Astrocyte of the hippocampus (primary cell): ENCODE measurements at regions not wholly inside any gene's neighbourhood (a gene's known extent, or its start where the extent isn't known, plus 50 kb on each side); places are given as distances from the start of the nearest gene placed in this dataset.

Experiments
- DNase-seq: peaks from one replicate; pipeline ENCODE4 v3.0.0; 2011; ENCODE audit warnings: low read depth, low spot score

DNA sequence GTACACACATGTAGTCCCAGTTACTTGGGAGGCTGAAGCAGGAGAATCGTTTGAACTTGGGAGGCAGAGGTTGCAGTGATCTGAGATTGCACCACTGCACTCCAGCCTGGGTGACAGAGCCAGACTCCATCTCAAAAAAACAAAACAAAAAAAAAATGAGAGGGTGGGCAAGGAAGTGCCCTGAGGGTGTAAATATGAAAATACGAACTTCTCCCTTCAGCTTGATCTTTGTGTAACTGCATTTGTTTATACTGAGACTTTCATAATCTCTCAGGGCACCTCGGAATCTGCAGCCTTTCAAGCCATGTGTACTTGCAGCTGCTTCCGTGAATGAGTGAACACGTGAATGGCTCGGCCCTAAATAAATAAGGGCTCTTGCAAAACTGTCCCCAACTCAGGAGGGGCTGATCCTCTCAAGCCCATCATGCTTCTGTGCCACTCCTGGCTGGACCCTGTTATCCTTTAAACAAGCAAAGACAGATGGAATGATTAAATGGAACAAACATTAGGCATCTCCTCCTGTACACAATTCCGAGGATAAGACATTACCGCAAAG lies 96.8 kb downstream of the BOD1L2 start:
- DNase-seq = no peak

DNA sequence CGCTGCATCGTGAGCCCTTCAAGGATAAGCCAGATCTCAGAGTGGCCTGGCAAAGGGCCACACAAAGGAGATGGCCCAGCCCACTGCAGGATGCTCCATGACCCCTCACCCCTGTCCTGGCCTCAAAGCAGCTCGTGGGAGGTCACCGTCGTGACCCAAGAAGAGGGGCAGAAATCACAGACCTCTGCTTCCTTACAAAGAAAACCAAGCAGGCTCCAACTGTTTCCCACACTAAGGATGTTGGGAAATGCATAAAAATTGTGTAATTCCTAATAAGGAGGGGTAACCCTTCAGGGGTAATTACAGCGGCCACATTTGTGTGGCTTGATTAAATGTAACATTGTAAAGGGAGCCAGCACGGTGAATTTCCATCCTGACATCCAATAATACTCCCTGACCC lies 102.3 kb downstream of the BOD1L2 start:
- DNase-seq = no peak

DNA sequence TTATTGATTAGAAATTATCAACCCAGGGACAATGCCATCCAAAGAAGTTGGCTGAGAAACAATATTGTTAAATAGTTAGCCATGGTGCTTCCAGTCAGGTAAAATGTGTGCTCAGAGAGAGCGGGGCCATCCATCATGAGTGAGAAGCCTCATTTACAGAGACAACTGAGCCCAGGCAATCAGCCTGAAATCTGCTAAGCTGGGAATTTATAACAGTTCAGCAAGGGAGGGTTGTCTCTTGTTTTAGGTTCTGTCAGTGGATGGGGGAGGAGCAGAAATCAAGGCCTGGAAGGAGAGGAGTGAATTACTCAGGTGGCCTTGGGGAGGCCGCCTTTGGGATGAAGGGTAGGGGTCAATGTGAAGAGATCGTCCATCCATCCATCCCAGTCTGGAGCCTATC lies 102.5 kb upstream of the ST8SIA3 start:
- DNase-seq = no peak

DNA sequence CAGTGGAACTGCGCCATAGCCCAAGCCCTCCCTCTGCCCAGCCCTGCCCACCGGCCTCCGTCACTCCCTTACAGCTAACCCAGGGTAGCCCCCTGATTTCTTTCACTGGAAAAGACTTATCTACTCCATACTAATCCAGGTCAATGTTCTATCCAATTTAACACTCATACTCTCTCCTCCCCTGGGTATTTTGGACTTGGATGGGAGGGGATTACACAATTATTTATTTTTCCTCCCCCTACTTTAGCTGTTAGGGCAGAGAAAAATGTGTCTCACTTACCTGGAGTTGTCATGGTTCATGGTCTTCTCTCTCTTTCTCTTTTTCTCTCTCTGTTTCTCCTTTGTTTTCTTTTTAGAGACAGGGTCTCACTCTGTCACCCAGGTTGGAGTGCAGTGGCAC lies 100.6 kb upstream of the ST8SIA3 start:
- DNase-seq = no peak

DNA sequence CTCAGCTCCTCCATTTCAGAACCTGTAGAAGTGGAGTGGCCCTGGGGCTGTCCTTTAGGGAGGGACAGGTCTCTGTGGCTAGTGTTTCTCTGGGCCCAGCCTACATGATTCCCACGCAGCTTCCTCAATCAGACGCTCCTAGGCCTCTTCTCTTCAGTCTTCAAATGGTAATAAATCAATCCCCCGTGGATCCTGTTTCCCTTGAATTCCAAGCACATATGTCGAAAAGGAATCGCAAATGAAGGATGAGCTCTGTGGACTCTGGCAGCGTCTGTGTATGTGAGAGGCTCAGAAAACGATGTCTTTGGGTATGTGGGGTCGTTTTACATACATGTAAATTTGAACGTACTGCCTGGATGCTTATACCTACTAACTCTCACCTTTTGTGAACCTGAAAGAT lies 98.5 kb upstream of the ST8SIA3 start:
- DNase-seq = no peak

DNA sequence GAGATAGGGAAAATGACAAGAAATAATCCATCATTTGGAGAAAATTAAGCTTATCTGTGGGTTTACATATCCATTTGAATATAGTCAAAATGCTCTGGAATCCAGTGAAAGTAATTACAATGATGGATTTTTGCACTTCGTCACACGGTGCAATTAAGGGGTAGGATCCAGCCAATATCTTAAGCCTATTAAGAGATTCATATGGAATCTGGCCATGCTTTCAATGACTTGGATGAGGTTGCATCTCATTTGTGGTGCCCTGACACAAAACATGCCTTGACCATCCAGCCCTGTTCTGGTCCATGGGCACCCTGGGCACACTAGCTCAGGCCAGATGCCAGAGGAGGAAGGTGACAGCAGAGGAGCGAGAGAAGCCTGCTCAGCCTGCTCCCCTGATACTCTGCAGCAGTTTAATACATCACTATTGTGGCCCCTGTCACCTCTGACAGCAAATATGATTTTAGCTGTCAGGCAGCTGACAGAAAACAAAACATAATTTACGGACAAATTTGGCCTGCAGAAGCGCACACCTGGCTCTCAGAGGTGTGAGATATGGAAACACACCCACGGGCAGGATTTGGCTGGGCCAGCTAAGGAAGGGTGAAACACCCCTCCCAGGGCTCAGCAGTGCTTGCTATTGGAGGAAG lies 94.1 kb upstream of the ST8SIA3 start:
- no peak for DNase-seq

DNA sequence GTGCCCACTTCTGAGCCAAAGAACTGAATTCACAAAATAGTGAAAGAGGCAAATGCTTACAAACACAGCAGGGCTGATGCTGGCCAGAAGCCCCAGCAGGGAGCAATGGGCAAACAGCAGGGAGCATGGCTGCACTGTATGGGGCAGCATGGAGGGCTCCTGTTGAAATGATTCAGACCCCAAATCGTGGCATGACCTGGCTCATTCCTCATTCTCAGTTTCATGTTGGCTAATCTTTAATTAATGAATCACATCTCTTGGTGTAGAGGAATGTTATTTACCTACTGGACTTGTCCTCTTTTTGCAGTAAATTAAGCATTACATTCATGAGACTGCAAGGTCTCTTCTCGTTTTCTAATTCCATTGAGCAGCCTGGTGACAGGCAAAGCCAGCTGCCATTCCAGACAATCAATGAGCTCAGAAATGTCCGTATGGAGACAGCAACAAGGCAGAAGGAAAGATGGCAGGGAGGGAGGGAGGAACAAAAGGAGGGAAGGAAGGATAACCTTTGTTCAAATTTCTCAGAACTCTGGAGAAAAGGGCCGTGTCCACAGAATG lies 84.9 kb upstream of the ST8SIA3 start:
- DNase-seq = no peak

DNA sequence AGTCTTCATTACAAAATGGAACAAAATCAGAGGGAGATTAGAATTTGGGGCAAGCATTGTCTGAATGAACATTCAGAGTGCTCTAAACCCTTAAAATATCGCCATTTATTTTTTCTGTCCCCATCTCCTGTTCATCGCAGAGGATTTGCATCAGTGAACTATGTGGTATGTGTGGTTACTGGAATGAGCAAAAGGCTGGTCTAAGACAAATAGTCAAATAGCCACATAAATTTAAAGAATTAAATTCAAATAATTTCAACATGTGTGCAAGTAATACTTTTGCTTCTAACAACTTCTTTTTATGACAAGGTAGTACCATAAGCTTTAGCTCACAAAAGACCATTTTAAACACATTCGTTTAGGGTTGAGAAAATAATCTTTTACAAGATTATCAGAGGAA lies 82.6 kb upstream of the ST8SIA3 start:
- no peak for DNase-seq

DNA sequence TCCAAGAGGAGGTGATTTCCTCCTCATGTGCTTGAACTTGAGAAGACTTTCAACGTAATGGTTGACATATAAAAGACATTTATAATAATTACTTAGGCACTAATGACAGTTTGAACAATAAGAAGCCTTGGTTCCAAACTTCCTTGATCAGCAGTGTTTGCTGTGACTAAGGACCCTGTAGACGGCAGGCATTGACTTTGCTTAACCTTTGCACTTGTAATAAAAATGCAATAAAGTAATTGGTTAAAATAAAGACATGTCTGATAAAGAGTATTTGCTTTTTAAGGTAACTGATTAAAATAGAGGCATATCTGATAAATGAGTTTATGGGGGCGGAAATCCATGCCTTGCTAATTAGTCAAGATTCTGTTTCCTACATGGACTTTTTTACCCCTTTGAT lies 82.2 kb upstream of the ST8SIA3 start:
- DNase-seq = no peak

DNA sequence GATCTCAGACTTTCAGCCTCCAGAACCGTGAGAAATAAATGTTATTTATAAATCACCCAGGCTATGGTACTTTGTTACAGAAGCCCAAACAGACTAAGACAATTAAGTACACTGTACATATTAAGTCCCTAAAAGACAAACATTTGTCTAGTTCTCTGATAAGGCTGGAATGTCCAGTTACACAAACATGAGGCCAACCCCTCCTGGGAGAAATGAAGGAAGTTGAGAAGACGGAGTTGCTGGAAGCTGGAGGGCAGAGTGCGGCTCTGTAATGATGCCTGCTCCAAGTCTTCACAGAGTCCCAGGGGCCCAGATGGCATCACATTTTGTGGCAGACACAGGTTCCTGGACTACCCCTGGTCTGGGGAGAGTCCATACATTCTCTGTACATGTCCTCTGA lies 79.2 kb upstream of the ST8SIA3 start:
- DNase-seq = no peak

DNA sequence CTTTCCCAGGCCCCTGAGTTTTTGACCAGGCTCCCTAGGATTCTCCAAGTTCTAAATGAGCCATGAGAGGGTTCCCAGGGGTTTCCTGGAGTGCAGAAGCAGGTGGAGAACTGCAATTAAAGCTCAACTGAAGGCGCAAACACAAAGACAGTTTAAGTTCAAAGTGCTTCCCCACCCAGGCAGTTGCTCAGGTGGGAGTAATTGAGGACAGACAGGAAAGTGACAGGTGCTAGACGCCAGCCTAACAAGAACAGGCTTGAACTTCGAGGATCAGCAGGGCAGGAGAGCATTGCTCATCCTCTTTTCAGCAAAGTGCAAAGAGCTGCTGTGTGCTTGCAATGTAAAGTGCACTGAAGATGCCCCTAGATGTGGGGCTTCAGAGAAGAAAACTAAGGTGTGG lies 77.2 kb upstream of the ST8SIA3 start:
- no peak for DNase-seq

DNA sequence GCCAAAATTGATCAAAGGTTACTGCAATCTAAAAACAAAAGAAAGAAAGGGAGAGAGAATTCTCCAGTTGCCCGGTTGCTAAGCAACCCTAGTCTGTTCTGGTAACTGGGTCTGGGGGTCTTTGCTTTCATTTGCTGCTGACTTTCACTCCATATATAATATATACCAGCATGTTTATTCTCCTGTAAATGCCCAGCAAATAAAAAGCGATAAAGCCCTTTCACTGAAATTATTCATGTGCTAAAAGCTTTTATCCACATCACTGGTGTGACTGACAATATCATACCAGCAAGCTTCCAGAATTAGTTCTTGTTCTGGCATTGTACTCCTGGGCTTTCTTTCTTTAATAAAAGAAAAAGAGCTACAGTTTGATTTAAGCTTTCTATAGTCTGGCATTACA lies 75.5 kb upstream of the ST8SIA3 start:
- no peak for DNase-seq

DNA sequence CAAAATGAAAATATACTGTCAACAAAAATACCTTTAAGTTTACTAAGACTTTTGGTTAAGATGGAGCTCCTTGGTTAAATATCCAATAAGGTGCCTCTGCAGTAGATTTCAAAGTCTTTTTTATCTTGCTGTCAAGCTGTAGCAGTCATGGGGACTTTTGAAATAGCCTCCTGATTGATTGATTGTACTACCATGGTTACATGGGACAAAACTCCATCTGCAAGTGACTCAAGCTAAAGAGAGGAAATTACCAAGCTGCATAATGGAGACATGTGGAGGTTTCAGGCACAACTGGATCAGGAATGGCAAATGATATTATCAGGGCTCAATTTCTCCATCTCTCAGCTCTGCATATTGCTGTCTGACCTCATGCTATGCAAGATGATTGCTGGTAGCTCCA lies 73.4 kb upstream of the ST8SIA3 start:
- no peak for DNase-seq

DNA sequence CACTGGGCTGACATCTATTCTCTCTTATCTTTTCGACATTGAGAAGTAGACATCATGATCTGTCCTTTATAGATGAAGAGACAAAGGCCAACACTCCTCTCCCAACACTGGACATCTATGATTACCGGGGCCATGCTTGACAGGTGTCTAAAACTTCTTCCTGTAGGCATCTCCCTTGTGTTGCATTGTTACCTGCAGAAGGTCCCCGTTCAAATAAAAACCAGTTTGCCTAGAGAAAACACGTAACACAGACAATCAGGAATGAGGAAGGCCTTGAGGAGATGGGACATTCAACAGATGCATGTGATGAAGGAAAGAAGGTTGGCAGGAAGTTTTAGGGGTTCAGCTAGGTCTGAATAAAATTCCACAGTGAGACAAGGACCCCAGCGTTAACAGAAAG lies 70.8 kb upstream of the ST8SIA3 start:
- DNase-seq = no peak

DNA sequence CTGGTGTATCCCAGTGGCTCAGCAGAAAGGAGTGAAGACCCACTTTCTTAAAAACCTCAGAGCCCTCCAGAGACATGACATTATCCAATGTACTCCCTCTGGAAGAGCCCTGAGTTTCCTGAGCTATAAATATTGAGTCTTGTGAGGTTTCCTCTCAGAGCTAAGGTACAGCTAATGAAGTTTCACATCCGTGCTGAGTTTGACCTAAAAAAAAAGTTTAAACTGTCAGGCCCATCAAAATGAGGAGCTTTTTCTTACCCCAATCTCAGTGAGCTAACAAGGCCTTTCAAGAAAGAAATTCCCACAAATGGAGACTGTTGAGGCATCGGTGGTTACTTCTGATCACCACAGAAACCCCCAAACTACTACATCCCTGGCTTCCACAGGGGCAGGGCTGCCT lies 65.4 kb upstream of the ST8SIA3 start:
- no peak for DNase-seq

DNA sequence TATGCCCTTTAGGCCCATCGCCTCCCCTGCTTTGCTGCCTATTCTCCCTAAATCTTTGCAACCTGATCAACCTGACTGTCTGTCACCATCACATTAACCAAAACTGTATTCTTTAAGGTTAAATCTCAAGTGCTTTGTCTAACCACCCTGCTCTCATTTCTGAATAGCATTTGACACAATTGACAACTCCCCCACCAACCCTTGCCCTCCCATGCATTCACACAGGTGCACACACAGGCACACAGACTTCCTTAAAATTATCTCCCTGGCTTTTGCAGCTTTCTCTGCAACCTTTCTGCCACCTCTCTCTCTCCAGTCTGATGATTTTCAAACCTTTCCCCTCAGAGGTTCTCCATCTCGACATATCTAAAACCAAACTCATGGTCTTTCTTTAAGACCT lies 64.6 kb upstream of the ST8SIA3 start:
- no peak for DNase-seq

DNA sequence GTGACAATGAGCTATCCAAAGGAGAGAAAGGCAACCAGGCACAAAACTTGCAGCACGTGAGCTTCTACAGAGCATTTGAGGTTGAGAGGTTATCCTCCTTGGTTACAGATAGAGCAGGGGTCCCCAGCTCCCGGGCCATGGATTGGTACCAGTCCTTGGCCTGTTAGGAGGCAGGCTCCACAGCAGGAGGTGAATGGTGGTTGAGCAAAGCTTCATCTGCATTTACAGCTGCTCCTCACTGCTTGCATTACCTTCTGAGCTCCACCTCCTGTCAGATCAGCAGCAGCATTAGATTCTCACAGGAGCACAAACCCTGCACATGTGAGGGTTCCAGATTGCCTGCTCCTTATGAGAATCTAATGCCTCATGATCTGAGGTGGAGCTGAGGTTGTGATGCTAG lies 57.8 kb upstream of the ST8SIA3 start:
- DNase-seq = no peak

DNA sequence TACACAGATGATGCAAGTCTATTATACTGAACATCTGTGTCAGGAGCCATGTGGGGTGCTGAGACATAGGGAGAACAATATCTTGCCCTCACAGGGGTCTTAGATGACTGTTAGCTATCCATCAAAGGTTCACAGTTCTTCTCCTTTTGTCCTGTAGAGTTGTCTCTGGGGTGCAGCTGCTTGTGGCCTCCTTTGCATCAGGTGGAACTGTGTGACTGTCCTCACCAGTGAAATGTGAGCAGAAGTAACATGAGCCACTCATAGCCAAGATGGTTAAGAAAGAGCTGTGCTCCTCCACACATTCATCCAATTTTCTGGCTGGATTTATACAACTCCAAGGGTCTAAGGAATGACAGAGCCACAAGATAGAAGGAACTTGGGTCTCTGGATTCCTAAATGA lies 56.0 kb upstream of the ST8SIA3 start:
- DNase-seq = no peak

DNA sequence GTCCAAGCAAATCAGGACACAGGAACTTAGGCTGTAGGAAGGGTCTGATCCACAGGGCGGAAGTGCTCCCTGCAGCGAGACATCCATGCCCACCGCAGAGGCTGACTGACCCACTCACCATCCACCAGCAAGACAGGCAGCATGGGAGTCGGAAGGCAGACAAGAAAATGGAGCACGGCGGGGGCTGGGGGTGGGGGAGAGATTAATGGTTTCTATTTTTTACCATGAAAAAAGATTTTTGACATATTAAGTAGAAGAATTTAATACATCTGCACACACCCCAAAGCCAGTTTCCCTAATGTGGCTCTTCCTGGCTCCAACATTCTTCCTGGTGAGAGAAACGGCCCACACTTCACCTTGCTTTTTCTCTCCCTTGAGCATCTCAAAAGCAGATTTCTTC lies 55.1 kb upstream of the ST8SIA3 start:
- no peak for DNase-seq

DNA sequence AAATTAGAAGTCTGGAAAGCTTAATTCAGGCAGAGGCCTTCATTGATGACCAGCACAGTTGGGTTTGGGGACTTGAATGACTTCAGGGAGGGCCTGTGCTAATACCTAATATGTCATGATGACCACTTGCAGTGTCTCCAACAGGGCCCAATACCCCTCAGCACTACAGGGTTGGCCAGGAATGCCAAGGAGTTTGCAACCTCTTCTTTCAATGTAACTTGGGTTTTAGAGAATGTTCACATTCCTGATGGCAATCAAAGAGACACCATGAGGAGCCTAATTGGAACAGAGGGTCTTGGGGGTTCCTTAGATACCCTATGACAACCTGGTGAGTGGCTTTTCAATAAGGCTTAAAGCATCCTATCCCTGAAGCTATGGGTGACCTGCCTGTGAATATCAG lies 52.4 kb upstream of the ST8SIA3 start:
- no peak for DNase-seq

DNA sequence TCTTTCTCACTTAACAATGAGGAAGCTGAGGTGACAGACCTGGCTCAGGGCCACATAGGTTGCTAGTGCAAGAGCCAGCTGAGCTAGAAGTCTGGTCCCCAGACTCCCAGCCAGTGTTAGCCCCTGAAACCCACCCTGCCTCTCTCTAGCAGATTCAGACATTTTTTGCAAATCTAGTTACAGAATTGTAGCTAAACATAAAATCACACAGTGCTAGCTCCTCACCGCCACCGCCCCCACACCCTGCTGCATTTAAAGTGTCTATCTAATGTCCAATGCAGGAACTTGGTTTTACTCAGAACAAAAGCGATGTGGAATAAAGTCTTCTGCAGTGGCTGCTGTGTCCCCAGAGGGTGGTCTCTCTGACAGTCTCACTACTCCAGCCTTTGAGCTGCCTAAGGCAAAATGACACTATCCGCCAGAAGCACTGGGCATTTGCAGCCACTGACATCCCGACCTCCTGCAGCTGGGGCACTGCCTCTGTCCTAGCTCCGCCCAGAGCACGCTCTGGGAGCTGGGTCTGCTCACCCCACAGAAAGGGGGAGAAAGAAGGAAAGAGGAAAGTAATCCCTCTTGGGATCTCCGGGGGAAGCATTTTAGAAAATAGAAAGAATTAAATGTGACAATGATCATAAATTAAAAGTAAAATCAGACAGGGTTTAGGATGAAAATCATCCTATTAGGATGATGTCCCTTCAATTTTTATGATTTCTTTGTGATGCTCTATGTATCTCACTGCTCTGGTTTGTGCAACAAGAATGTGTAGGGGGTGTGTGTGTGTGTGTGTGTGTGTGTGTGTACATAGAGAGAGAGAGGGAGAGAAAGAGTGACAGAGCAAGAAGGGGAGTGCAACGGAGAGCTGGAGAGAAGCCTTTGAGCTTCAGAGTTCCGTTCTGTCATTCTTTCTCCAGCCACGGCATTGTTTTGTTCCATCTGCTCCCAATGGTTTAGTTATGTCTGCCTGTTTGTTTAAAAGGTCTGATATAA lies 50.5 kb upstream of the ST8SIA3 start:
- DNase-seq = no peak
